ENCODE measurements at regions not wholly inside any gene's neighbourhood (a gene's known extent, or its start where the extent isn't known, plus 50 kb on each side); places are given as distances from the start of the nearest gene placed in this dataset.

DNA sequence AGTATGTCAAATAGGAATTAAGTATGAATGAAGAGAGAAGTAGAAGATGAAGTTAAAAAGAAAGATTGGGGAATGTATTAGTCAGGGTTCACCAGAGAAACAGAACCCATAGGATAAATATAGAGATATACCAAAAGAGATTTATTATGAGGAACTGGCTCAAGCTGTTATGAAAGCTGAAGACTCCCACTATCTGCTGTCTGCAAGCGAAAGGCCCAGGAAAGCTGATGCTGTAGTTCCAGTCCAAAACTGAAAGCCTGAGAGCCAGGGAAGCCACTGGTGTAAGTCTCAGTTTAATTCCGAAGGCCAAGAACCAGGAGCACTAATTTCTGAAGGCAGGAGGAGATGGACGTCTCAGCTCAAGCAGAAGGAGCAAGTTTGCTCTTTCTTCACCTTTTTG is 200.9 kb upstream of the FN1 start:
- TF ChIP-seq, protein P1, sequence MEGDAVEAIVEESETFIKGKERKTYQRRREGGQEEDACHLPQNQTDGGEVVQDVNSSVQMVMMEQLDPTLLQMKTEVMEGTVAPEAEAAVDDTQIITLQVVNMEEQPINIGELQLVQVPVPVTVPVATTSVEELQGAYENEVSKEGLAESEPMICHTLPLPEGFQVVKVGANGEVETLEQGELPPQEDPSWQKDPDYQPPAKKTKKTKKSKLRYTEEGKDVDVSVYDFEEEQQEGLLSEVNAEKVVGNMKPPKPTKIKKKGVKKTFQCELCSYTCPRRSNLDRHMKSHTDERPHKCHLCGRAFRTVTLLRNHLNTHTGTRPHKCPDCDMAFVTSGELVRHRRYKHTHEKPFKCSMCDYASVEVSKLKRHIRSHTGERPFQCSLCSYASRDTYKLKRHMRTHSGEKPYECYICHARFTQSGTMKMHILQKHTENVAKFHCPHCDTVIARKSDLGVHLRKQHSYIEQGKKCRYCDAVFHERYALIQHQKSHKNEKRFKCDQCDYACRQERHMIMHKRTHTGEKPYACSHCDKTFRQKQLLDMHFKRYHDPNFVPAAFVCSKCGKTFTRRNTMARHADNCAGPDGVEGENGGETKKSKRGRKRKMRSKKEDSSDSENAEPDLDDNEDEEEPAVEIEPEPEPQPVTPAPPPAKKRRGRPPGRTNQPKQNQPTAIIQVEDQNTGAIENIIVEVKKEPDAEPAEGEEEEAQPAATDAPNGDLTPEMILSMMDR (IDR thresholded peaks at IDR 0.05), result no peak
- TF ChIP-seq POLR2A (IDR thresholded peaks at IDR 0.05), result no peak
- TF ChIP-seq EP300 (IDR thresholded peaks at IDR 0.05), result no peak

Data from ovary (tissue), 3 donors.